Gastroesophageal sphincter (tissue), 3 donors: ENCODE measurements at regions not wholly inside any gene's neighbourhood (a gene's known extent, or its start where the extent isn't known, plus 50 kb on each side); places are given as distances from the start of the nearest gene placed in this dataset.

Source experiments
- EP300 ChIP-seq: sonication (generic); formaldehyde crosslinking; IDR thresholded peaks from one replicate; pipeline ENCODE4 v1.6.1; 2017; ENCODE audit warnings: antibody characterized with exemption, mild to moderate bottlenecking
- POLR2A ChIP-seq, 2 donors: fragments of 450-650 bp; IDR thresholded peaks; one replicate each; pipeline ENCODE4 v1.6.1; 2017; ENCODE audit warnings: antibody characterized with exemption in 2 of 2, mild to moderate bottlenecking in 2 of 2, moderate library complexity in 1 of 2
- POLR2AphosphoS5 ChIP-seq: sonication (generic); formaldehyde crosslinking; IDR thresholded peaks from one replicate; pipeline ENCODE4 v1.6.1; 2017; ENCODE audit warnings: antibody characterized with exemption
- TF ChIP-seq, protein P1 (sequence below), 4 experiments: fragments of 200-600 bp in 2 of 4; fragments of 450-650 bp in 2 of 4; sonication (generic) in 1 of 4; IDR thresholded peaks; one replicate each; pipeline ENCODE4 v1.5.1; 2017 to 2019; ENCODE audit warnings: antibody characterized with exemption in 4 of 4, mild to moderate bottlenecking in 2 of 4, moderate library complexity in 2 of 4

DNA sequence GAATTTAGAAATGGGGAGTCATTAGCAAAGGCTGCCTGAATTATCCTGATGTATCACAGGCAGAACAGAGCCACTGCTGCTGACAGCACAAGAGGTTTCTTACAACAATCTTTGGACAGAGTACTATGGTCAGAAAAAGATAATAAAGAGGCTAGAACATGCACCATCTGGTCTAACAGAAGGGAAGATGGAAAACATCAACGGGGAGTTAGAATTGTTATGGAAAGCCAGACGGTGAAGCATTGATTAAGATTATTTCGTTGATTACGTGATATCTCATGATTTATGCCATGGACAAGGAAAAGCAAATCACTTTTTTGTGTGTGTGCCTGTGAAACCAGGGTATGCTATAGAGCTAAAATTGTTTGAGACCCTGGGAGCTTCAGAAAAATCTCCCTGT lies 409.4 kb upstream of the ETAA1 start:
- TF ChIP-seq POLR2A (IDR thresholded peaks at IDR 0.05): no peak
- TF ChIP-seq, protein P1, sequence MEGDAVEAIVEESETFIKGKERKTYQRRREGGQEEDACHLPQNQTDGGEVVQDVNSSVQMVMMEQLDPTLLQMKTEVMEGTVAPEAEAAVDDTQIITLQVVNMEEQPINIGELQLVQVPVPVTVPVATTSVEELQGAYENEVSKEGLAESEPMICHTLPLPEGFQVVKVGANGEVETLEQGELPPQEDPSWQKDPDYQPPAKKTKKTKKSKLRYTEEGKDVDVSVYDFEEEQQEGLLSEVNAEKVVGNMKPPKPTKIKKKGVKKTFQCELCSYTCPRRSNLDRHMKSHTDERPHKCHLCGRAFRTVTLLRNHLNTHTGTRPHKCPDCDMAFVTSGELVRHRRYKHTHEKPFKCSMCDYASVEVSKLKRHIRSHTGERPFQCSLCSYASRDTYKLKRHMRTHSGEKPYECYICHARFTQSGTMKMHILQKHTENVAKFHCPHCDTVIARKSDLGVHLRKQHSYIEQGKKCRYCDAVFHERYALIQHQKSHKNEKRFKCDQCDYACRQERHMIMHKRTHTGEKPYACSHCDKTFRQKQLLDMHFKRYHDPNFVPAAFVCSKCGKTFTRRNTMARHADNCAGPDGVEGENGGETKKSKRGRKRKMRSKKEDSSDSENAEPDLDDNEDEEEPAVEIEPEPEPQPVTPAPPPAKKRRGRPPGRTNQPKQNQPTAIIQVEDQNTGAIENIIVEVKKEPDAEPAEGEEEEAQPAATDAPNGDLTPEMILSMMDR (IDR thresholded peaks at IDR 0.05): no peak
- no peak for TF ChIP-seq EP300
- TF ChIP-seq POLR2AphosphoS5: no peak
